AG08395 (cell line): ENCODE measurements at regions not wholly inside any gene's neighbourhood (a gene's known extent, or its start where the extent isn't known, plus 50 kb on each side); places are given as distances from the start of the nearest gene placed in this dataset.
A peak's percentile ranks its signal among the peaks of the same experiment; 100 is the strongest.
"Not testable (repeated sequence)": the region's sequence is repeated elsewhere in the genome, so short reads cannot be mapped to it uniquely, and the experiment has no call there.

Source experiments
- DNase-seq: peaks from one replicate; pipeline ENCODE4 v3.0.0; 2012; ENCODE audit warnings: mixed read lengths, low spot score

DNA sequence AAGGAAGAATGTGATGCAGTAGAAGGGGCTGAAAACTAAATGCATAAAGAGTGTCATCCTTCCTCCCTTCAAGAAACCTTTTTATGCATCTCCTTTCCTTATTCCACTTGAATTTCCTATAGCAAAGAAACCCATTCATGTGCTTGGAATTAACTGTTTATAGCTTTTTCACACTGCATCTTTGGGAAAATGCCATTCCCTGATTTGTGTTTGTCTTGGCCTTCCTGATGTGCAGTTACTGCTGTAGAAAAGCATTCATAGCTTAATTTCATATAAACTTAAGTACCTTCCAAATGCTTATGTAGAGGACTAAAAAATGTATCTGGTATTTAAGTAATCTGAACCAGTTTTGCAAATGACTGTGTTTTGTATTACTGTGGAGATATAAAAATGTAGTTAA lies 61.8 kb downstream of the SDR9C7 start:
- no peak for DNase-seq

DNA sequence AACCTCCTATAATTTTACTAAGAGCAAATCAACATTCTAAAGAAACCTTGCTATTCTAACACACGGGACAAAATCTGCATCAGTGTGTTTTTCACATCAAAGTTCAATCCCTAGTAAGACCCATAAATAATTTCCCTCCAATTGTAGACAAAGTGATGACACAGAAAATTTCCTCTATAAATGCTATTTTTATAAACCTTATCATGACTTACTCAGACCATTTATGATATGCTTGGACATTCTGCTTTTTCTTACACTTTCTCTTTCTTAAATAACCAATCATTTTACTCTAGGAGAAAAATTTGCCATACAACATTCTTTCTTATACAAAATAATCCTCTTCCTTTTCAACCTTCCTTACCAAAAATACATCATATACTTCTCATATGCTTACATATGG lies 67.0 kb downstream of the SDR9C7 start:
- no peak for DNase-seq

DNA sequence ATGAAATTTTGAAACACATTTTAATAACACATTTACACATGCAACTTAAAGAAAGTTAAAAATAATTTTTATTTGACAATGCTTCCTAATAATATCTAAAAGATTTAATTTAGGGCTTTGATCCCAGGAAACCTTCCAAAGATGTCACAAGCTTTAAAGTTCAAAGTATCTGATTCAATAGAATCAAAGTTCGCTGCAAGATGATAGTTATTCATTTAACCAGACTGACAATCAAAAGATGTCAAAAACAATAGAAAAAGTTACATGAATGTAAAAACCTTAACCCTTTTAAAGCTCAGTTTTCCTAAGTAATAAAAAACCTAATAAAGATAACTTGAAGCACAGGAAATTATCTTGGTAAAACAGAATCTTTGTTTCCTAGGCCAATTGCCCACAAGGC lies 67.7 kb downstream of the SDR9C7 start:
- no peak for DNase-seq

DNA sequence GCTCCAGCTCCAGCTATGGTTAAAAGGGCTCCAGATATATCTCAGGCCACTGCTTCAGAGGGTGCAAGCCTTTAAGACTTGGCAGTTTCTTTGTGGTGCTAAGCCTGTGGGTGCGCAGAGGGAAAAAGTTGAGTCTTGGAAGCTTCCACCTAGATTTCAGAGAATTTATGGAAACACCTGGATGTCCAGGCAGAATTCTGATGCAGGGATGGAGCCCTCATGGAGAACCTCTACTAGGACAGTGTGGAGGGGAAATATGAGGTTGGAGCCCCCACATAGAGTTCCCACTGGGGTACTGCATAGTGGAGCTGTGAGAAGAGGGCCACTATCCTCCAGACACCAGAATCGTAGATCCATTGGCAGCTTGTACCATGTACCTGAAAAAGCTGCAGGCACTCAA lies 69.9 kb downstream of the SDR9C7 start:
- no peak for DNase-seq

DNA sequence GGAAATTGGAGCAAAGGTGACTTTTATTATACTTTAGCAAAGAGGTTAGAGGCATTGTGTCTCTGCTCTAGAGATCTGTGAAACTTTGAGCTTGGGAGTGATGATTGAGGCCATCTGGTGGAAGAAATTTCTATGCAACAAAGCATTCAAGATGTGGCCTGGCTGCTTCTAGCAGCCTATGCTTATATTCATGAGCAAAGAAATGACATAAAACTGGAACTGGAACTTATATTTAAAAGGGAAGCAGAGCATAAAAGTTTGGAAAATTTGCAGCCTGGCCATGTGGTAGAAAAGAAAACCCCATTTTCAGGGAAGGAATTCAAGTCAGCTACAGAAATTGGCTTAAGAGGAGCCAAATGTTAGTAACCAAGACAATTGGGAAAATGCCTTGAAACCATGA lies 70.4 kb downstream of the SDR9C7 start:
- DNase-seq: no peak

DNA sequence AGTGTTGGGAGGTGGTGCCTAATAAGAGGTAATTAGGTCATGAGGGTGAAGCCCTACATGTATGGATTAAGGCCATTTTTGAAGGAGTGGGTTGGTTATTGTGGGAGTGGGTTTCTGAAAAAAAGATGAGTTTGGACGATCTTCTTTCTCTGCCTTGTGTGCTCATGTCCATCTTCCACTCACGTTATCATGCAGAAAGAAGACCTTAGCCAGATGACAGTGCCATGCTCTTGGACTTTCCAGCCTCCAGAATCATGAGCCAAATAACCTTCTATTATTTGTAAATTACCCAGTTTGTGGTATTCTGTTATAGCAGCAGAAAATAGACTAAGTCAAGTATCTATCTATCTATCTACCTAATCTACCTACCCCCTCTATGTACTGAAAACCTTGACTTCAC lies 71.9 kb downstream of the SDR9C7 start:
- DNase-seq: no peak

DNA sequence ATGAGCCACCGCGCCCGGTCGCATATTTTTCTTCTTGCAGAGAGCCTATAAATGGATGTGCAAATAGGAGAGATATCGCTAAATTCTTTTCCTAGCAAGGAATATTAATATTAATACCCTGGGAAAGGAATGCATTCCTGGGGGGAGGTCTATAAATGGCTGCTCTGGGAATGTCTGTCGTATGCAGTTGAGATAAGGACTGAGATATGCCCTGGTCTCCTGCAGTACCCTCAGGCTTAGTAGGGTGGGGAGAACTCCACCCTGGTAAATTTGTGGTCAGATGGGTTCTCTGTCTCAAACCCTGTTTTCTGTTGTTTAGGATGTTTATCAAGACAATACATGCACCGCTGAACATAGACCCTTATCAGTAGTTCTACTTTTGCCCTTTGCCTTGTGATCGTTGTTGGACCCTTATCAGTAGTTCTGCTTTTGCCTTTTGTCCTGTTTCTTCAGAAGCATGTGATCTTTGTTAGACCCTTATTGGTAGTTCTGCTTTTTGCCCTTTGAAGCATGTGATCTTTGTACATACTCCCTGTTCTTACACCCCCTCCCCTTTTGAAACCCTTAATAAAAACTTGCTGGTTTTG lies 80.7 kb downstream of the SDR9C7 start:
- not testable (repeated sequence) for DNase-seq

DNA sequence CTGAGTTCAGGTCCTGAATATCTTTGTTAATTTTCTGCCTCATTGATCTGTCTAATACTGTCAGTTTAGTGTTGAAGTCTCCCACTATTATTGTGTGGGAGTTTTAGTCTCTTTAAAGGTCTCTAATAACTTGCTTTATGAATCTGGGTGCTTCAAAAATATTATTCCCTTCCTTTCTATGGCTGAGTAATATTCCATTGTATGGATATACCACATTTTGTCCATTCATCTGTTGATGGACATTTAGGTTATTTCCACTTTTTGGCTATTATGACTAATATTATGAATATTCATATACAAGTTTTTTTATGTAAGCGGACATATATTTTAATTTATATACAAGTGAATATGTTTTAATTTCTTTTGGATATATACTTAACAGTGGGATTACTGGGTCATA lies 82.7 kb downstream of the SDR9C7 start:
- DNase-seq: no peak

DNA sequence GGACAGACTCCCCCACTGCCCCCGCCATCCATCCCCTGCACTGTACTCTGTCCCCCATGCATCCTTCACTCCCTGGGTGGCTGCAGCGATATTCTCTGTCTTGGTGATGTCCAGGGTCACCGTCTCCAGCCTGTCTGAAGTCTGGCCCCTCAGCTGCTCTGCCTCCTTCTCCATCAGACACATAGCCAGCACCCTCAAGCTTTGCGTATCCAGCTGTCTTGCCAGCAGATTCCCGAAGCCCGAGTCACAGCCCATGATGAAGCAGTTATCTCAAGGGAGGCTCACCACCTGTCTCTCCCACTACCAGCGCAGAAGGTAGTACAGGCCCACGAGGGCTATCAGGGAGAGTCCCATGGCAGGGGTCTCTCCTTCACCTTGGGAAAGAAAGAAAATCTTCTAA lies 77.8 kb downstream of the HSD17B6 start:
- no peak for DNase-seq

DNA sequence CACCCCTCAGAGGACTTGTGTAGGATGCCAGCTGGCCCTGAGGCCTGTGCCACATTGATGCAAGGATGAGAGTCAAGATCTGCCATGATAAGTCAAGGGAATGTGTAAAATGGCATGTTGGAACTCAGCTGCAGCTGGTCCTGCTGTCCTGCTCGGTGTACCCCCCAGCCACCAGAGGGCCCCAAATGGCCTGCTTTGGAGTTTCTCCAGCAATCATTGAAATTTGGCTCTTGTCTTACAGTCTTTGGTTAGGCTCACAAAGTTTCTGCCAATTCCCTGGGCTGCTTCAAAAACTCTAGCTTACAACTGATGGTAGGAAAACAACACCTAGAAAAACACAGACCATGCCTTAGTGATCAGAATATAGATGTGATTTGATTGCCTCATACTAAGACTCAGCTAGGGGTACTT lies 76.8 kb downstream of the HSD17B6 start:
- peak; percentile 32 for DNase-seq

DNA sequence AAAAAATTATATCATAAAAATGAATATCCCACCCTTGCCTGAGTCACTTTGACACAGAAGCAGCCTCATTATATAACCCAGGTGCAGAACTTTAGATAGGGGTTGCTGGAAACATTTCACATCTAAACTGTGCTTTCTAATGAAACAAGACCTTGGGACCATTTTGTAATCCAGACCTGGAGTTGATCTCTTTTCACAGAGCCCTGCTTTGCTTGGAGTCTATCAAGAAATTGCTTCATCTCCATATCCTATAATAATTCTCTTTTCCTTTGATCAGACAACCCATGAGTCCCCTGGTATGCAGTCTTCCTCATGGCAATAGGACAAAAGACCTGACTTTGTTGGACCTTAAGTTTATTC lies 76.3 kb downstream of the HSD17B6 start:
- DNase-seq: no peak

DNA sequence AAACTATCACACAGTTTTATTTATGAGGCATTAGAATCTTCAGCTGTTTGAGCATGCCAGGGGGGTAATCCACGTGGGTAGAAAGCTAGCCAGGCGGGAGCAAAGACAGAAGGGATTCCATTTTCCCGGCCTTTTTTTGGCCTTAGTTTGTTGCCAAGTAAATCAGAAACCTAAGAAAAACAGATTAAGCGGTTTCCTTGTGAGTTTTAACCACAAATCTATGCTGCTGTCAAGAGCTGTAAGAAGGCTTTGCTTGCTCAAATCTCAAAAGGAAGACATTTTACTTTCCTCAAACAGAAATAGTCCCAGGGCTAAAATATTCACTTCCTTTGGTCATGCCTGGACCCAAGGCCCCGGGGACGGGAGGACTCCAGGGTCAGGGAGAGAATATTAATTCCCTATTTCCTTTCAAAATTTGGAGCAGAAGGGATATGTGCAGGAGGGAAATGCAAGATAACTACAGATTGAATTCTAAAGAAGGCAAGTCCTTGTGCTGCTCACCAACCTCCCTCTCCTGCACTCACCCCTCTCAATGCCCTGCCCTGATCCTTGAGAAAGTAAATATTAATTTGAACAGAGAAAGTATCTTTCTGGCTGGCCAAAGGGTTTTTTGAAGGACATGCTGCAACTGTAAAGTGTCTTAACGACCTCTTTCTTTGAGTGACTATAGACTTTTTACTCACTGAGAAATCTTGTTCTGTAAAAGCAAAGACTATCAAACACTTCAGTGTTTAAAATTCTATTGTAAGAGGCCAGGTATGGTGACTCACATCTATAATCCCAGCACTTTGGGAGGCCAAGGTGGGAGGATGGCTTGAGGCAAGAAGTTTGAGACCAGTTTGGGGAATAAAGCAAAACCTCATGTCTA lies 75.7 kb downstream of the HSD17B6 start:
- DNase-seq: no peak
